ENCODE measurements at regions not wholly inside any gene's neighbourhood (a gene's known extent, or its start where the extent isn't known, plus 50 kb on each side); places are given as distances from the start of the nearest gene placed in this dataset.

DNA sequence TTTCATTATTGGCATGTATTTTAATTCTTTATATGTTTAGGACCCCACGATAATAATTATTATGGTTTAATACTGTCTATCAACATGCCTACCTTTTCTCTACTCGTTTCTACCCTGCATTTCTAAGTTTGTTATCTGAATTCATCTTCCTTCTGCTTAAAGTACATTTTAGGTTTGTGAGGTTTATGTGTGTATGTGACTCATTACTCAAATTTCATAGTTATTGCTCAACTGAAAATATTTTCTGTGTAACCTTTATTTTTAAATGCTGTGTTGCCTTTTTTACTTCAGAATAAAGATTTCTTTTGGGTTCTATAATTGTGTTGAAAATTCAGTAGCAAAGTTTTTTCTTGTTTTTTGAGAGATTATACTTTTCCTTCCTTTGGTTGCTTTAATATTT lies 933.9 kb upstream of the LRRTM1 start:
- ATAC-seq: no peak

DNA sequence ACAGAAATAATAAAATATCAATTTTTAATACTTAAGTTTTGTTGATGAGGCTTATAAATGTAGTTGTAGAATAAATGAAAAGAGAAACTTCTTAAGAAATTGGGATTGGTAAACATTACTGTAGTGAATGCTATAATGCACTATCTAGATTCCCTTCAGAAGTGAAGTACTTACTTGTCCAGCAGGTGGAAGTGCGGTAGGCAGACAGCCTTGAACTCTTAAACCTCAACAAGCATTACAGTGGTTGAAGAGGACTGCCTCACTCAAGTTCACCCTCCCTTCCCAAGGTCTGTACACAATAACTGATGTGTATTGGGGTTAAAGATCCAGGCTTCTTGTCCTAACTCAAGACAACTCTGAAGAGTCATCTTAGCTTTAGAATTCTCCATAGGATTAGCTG lies 931.0 kb upstream of the LRRTM1 start:
- no peak for ATAC-seq

DNA sequence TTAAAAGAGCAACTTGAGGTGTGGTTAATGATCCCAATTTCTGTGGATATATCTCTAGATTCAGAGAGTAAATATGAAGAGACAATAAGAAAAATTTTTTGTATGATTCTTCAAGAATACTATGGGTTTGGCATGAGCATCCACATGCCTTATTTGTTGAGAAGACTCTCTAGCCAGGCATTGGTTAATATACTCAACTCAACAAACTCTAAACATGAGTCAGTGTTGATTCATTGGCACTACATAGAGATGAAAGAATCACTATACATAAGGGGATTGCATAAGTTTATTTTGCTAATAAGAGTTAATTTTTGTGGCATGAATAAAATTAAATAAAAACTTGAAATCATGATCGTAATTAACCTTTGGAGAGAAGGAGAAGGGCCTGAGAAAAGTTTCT lies 930.2 kb upstream of the LRRTM1 start:
- no peak for ATAC-seq

DNA sequence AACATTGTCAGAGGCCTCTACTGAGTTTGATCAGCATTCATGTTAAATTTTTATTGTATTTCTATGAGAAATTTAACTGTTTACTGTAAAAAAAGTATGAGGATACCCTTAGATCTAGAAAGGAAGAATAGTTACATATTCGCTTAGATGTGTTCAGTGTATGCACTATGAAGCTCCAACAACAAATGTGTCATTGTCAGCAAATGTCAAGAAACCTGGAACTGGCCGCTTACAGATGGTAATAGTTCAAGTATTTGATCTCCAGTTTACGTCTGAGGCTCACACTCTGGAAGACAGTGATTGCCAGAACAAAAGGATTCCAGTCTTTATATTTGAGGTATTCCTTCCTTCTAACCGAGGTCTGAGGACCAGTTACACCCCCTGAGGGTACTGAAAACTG lies 921.2 kb upstream of the LRRTM1 start:
- no peak for ATAC-seq

DNA sequence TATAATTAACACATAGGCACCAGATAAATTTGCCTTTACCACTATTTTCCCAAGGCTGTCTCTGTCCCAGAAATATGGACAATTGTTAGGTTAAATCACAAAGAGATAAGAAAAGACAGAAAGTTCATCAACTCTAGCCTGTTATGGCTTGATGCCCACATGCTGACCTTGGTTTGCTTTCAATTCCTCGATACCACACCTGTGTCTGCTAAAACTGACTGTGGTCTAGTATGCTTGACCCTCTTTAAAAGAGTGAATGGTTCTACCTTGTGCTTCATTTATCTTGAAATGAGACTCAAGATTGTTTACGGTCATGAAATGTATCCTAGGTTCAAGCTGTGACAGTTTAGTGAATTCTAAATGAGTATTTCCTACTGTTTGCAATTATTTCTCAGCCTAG lies 909.0 kb upstream of the LRRTM1 start:
- no peak for ATAC-seq

DNA sequence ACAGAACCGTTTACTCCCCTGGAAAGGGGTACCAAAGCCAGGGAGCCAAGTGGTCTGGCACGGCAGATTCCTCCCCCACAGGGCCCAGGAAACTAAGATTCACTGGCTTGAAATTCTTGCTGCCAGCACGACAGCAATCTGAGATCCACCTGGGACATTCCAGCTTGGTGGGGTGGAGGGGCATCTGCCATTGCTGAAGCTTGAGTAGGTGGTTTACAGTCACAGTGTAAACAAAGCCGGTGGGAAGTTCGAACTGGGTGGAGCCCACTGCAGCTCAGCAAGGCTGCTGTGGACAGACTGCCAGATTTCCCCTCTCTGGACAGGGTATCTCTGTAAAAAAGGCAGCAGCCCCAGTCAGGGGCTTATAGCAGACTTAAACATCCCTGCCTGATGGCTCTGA lies 901.7 kb upstream of the LRRTM1 start:
- no peak for ATAC-seq

DNA sequence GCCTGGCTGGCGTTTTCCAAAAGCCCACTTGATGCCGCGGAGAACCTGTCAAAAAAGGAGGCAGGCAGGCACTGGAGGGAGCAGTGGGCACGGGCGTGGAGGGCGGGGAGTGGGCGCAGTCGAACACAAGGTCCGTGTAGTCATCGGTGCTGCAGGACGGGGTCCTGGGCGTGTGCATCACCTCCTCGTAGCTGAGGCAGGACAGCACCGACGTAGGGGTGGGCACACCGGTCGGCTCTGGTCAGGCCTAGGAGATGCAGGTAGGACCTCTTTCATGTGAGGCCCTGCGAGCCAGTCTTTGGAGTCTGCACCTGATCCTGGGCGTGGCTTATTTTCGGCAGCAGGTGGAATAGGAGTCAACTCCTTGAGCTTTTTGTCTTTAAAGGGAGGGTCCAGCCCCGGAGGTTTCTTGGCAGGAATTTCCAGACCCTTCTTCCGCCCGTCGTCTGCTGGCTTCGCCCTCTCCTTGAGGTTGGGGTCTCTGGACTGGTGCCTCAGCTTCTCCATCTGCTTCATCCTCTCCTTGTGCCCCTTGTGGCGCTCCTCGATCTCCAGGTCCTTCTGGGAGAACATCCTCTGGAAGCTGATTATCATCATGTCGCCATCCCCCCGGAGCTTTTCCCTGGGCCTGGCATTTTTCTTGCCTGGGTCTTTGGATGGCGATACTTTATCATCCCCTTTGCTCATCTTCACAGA lies 892.5 kb upstream of the LRRTM1 start:
- ATAC-seq: no peak

DNA sequence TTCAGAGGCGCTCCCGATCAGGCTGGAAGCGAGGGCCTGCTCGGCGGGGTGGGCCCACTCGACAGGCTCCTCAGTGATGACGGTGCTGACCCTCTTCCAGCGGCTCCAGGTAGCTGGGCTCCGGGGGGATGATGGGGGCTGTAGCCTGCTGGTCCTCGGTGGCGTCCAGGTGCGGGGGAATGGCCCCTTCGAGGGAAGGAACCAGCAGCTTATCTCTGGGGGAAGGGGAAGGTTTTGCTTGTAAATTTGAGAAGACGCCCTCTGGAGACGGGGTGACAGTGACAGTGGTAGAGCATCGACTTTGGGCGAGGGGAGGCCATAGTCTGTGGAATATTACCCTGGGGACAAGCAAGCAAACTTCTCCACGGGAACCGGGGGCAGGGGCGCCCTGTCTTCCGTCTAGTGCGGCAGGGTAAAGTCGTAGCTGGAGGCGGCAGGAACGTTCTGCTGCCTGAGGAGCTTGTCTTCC lies 891.9 kb upstream of the LRRTM1 start:
- no peak for ATAC-seq

DNA sequence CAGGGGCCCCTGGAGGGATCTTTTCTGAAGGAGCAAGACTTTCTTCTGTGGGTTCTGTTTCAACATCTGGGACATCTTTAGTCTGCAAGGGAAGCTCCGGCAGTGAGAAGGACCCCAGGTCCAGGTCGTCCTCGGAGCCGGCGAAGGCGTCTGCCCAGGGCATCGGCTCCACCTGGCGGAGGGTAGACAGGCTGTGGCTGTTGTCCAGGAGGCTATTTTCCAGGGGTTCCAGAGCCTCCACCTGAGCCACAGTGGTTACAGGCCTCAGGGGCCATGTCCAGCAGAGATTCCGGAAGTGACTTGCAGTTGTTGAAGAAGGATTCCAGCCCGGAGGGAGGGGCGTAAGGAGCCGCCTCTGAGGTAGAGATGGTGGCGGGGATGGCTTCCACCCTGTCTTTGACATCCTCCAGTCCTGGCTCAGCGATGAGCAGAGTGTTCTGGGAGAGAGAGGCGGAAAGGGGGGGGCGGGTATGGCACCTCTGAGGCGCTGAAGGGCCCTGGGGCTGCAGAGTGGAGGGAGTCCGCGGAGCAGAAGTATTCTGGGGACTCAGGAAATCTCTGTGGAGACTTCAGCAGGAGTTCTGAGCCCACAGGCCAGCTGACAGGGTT lies 891.3 kb upstream of the LRRTM1 start:
- no peak for ATAC-seq

DNA sequence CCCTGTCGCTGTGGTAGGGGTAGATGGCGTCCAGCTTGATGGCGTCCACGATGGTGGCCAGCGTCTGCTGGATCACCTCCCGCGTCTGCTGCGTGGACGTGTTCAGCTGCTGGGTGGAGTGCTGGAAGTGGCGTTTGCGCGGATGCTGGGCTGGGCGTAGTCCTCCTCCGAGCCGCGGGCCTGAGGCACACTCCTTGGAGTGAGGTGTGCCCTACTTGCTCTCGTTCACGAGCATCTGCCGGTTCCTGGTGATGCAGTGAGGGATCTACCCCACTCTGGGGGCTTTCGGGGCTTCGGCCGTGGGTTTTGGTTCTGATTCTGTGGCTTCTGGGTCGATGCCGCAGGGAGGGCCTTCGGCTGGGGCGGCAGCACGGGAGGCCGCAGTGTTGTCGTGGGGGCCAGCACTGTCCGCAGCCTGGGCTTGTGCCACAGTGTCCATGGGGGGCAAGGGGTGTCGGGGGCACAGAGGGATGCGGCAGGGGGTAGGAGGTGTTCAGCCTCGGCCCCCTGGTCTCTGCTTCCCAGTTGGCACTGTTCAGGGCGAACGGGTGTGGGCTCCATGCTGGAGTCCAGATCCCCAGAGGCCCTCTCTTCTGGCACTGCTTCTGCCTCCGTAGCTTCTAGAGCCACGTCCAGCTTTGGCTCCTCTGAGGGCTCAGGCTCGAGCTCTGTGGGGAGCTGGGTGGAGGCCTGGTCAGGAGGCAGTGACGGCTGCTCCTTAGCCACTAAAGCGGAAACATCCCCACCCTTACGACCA lies 890.6 kb upstream of the LRRTM1 start:
- ATAC-seq: no peak

DNA sequence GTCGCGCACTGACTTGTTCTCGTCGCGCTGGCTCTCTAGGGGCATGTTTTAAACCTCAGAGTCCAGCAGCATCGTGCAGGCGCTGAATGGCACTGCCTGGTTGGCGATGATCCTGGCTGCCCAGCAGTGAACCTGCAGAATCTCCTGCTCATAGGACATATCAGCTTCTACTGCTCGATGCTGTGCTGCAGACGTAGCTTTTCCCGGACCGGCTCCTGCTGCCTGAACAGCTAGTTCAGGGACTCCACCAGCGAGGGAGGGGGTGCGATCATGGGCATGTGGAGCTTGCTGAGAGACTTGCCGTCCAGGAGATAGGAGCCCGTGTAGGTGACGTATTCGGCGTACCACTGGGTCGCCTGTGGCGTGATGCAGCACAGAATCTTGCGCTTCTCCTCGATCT lies 890.0 kb upstream of the LRRTM1 start:
- ATAC-seq: no peak

DNA sequence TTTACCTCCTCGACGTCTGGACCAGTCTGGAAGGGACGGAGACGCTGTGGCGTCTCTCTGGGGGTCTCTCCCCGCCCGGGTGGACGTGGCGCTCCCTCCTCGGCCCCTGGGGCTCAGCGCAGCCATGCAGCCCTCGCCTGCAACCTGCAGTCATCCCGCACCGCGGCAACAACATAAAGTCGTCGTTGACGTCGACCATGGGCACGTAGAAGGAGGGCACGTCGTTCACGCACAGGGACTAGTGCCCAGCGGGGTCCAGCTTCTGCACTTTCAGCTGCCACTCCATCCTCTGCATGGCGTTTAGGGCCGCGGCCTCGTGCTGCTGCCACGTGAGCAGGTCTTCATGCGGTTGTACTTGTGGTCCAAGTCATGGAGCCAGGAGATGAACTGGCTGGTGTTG lies 889.6 kb upstream of the LRRTM1 start:
- ATAC-seq: no peak

DNA sequence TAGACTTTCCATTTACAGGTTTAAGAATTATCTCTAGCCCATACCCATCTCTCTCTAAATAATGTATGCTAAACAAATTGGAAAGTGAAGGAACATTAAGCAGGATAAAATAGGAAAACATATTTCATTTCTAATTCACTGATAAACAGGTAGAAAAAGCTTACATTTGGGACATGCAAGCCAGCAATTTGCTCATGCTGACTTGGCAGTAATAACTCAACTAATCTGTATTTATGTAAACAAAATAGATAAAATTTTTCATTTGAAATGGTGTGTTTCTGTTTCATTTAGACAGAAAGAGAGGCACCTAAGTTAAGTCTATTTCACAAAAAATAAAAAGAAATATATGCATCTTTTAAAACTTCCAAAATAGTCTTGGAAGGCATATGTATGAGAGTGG lies 877.3 kb upstream of the LRRTM1 start:
- ATAC-seq: no peak

DNA sequence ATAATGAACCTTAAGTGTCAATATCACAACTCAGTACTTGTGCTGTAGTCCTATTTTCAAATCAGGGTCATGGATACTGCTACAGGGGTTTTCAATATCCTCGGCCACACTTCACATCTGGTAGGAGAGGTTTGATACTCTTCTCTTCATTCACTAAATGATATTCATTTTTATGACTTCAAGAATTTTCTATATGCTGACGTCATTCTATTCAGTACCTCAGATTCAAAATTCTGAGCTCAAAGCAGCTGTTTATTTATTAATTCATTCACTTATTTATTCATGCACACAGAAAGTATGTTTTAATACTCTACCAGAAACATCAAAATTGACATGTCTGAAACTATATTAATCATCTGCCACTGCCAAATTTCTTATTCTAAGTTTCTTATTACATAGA lies 866.9 kb upstream of the LRRTM1 start:
- no peak for ATAC-seq

DNA sequence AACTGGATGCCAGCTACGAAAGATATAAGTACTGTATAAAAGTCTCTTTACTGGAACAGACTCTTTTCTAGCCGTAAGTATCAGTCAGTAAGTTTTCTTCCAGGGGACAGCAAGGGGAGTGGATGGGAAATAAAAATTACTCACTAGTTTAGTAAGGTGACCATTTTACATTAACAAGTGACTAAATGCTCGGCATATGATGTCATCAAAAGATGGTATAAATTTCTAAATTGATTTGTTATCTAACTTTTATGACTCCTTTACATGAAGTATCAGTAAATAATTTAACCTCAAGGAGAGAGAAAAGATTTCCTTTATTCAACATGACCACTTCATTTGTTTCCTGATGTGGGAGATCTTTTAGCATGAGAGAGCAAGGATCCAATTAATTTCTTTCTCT lies 859.0 kb upstream of the LRRTM1 start:
- no peak for ATAC-seq

DNA sequence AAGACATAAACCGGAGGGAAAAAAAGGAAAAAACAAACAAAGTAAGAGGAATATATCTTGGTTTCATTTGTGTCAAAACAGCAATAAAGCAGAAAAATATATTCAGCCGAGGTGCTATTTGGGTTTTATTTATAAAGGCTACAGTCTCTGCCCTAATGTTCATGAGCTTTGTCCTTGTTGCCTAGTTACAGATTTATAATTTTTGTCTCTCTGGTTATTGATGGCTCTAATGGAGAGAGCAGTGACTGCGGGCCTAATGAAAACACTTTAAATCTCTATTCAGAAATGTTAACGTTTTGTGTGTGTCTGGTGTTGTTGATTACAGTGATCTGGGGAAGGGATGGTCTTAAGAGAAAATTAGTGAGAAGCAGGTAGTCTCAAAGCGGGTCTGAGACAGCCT lies 854.0 kb upstream of the LRRTM1 start:
- ATAC-seq: no peak

DNA sequence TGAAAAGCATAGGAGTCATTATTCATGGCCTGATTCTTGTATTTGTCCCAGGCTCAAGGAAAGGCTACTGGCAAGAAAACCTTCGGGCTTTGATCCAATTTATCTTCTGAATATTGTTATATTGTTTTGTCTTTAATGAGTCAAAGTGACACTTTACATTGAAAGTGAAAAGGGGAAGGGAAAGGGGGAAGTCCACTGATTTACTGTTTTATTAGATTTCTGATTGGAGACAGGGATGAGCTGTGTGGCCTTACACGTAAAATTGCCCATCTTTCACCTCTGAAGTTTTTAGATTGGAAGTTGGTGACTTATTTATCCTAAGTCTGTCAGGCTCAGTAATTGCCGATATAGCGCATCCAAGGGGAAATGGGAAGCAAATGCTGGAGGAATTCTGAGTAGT lies 843.8 kb upstream of the LRRTM1 start:
- no peak for ATAC-seq

DNA sequence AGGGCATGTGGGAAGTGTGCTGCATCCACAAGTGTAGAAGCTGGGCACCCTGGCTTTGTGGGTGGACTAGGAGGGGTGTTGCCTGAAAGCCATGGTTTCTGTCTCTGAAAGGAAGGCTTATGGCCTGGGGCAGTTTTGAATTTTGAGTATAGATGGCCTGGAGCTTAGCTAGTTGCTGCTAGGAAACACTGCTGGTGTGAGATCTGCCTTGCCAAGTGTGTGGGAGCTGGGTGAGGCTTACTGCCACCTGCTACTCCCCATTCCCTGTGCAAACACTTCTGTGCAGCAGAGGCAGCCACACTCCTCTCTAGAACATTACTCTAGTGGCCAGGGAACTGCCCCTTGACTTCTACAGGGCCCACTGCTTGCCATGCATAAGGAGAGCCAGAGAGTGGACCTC lies 831.7 kb upstream of the LRRTM1 start:
- no peak for ATAC-seq

DNA sequence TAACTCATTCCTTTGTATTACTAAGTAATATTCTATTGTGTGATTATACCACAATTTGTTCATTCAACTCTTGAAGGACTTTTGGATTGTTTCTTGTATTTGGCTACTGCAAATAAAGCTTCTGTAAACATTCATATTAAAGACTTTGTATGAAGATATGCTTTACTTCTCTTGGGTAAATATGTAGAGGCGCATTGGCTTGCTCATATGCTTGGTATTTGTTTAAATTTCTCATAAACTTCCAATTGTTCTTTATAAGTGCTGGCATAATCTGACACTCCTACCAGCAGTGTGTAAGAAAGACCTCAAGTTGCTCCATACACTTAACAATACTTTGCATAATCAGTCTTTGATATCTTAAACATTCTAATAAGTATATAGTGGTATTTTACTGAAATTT lies 792.8 kb upstream of the LRRTM1 start:
- ATAC-seq: no peak

DNA sequence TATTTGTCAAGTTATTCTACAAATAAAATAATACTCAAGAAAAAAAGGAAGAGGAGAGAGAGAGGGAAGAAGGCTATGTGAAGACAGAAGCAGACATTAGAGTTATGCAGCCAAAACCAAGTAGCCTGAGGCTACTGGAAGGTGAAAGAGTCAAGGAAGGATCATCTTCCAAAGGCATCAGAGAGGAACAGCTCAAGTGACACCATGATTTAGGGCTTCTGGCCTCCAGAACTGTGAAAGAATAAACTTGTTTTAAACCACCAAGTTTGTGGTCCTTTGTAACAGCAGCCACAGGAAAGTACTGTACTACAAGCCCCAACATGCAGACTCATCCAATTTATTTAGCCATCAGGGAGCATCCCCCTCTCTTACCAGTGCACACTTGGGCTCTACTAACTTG lies 788.5 kb upstream of the LRRTM1 start:
- no peak for ATAC-seq

DNA sequence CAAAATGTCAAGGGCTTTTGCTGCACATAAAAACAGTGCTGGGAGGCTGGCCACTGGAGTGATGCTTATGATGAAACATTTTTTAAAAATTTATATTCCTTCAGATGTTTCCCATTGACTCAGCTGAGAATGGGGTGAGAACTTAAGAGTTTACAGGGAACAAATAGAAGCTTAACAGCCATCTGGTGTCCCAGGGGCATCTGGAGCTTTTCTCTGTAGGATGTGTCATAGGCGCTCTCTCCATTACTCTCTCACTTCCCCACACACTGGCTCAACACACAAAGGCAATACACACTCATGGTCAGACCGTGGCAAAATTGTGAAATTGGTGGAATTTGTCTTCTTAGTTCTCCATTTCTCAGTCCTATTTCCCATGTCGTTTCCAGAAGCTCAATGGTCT lies 783.1 kb upstream of the LRRTM1 start:
- ATAC-seq: no peak

DNA sequence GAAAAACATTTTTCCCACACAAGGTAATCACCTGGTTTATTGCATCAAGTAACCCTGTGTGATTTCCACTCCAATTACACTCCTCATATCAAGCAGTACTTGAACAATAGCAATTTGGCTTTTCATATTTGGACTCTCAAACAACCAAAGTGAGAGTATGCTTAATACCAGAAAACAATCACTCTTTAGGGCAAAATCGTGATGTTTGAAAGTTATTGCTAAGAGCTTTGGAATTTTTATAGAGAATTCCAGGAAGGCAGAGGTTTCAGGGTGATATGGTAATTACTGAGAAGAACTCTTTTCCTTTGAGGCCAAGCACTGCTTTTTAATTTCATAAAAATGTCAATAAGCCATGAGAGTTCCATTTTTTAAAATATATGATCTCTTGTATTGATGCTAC lies 779.5 kb upstream of the LRRTM1 start:
- no peak for ATAC-seq

DNA sequence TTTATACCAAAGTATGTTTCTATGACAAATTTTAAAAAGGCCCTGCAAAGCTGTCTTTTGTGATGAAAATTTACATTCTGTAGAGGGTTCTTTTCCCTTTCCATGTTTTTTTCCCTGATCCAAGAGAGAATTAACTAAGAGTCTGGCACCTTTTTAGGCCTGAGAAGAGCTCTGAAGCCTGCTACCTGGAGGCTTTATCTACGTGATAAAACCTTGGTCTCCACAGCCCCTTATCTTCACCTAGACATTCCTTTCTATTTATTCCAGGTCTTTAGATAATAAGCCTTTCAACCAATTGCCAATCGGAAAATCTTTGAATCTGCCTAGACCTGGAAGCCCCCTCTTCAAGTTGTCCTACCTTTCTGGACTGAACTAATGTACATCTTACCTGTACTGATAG lies 774.1 kb upstream of the LRRTM1 start:
- ATAC-seq: no peak

DNA sequence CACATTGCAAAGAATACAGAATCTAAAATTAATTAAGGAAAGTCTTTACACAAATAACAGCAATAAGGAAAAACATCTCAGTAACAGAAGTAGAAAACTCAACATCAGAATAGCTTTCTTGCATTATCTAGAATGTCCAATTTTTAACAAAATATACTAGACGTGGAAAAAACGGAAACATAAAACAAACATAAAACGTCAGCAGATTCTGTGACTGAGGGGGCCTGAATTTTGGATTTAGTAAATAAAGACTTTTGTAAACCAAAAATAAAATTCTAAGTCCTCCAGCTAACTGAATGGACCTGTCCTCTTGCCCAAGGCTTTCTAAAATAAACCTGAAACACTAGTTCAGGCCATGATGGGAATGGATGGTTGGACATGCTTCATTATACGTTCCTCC lies 773.5 kb upstream of the LRRTM1 start:
- ATAC-seq: no peak

Data from activated CD4-positive, CD25-positive, alpha-beta regulatory T cell treated with anti-CD3 and anti-CD28 coated beads, Interleukin-2, amount 50 U/mL, for 24 hours (primary cell).